ENCODE measurements at regions not wholly inside any gene's neighbourhood (a gene's known extent, or its start where the extent isn't known, plus 50 kb on each side); places are given as distances from the start of the nearest gene placed in this dataset.

DNA sequence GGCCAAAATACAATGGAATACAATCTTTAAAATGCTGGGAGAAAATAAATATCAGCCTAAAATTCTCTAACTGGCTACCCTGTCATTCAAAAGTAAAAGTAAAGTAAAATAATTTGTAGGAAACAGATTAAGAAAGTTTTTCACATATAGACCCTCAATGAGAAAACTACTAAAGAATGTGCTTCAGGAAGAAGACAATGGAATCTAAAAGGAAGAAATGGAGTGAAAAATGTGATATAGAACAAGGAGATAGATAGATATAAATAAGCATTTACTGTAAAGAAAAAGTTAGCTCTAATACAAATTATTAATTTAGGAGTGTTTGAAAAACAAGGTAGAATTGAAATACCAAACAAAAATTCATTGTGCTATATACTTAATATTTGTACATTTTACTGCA, 368.6 kb upstream of the MPDZ start:
- TF ChIP-seq MTA1 (CRISPR knock-in tag; IDR thresholded peaks at IDR 0.05; ENCODE audit: borderline replicate concordance) (no peak), ATRX (CRISPR knock-in tag; IDR thresholded peaks at IDR 0.05; ENCODE audit: borderline replicate concordance) (no peak)
